WTC11 (cell line): ENCODE measurements at regions not wholly inside any gene's neighbourhood (a gene's known extent, or its start where the extent isn't known, plus 50 kb on each side); places are given as distances from the start of the nearest gene placed in this dataset.

ENCODE experiments used
- ATAC-seq: fragments of 200-7000 bp; cut with Tn5 transposase; 2 replicates; pipeline ENCODE4 v1.10.0; 2021; ENCODE audit warnings: mild to moderate bottlenecking, moderate library complexity
- CTCF ChIA-PET: fragments of 300-600 bp; sonication (Branson Sonifier 250); formaldehyde crosslinking; loops from one replicate; lab custom pipeline; 2021; ENCODE audit warnings: antibody characterized with exemption; lab: Charles Lee
- POLR2A ChIA-PET: fragments of 350-600 bp; sonication (Branson Sonifier 250); formaldehyde crosslinking; loops from one replicate; lab custom pipeline; 2021; ENCODE audit warnings: antibody characterized with exemption; lab: Charles Lee
- DNase-seq: peaks from one replicate; pipeline ENCODE4 v3.0.0; 2021; ENCODE audit warnings: low spot score
- H3K27ac Mint-ChIP-seq: 2 replicates; pipeline ENCODE4 v1.8.0; 2021; ENCODE audit warnings: mixed read lengths
- H3K27me3 Mint-ChIP-seq: 2 replicates; pipeline ENCODE4 v1.8.0; 2021; ENCODE audit warnings: low read depth, mild to moderate bottlenecking, moderate library complexity, mixed read lengths
- H3K36me3 Mint-ChIP-seq: 2 replicates; pipeline ENCODE4 v1.8.0; 2021; ENCODE audit warnings: mixed read lengths
- H3K4me1 Mint-ChIP-seq: 2 replicates; pipeline ENCODE4 v1.8.0; 2022; ENCODE audit warnings: mixed read lengths
- H3K4me3 Mint-ChIP-seq: 2 replicates; pipeline ENCODE4 v1.8.0; 2021; ENCODE audit warnings: mild to moderate bottlenecking, moderate library complexity, mixed read lengths
- H3K9me3 Mint-ChIP-seq: 2 replicates; pipeline ENCODE4 v1.8.0; 2021; ENCODE audit warnings: mixed read lengths
- CREB1 ChIP-seq: sonication (generic); formaldehyde crosslinking; IDR thresholded peaks from 2 replicates; pipeline ENCODE4 v1.8.0; 2023; ENCODE audit warnings: mild to moderate bottlenecking, missing genetic modification reagents
- ESRRA ChIP-seq: sonication (generic); formaldehyde crosslinking; IDR thresholded peaks from 2 replicates; pipeline ENCODE4 v1.8.1; 2022; ENCODE audit warnings: mild to moderate bottlenecking, missing genetic modification reagents, borderline replicate concordance
- FOXK1 ChIP-seq: sonication (generic); formaldehyde crosslinking; IDR thresholded peaks from 2 replicates; pipeline ENCODE4 v1.8.0; 2022; ENCODE audit warnings: mild to moderate bottlenecking, moderate library complexity, missing genetic modification reagents
- IRF2 ChIP-seq: sonication (generic); formaldehyde crosslinking; IDR thresholded peaks from 2 replicates; pipeline ENCODE4 v1.8.0; 2022; ENCODE audit warnings: low read depth, missing genetic modification reagents, borderline replicate concordance
- MXD4 ChIP-seq: fragments of 250-450 bp; sonication (Bioruptor Pico); IDR thresholded peaks from 2 replicates; pipeline ENCODE4 v1.8.0; 2021; ENCODE audit warnings: mild to moderate bottlenecking, moderate library complexity, borderline replicate concordance
- NFATC4 ChIP-seq: fragments of 250-450 bp; sonication (Bioruptor Pico); IDR thresholded peaks from 2 replicates; pipeline ENCODE4 v1.9.0; 2021; ENCODE audit warnings: mild to moderate bottlenecking
- NFE2L1 ChIP-seq: sonication (generic); formaldehyde crosslinking; IDR thresholded peaks from 2 replicates; pipeline ENCODE4 v1.8.1; 2023; ENCODE audit warnings: missing genetic modification reagents
- NFYB ChIP-seq: sonication (generic); formaldehyde crosslinking; conservative IDR thresholded peaks from 2 replicates; pipeline ENCODE4 v1.8.0; 2022; ENCODE audit warnings: low read depth, missing genetic modification reagents
- TCF7 ChIP-seq: sonication (generic); formaldehyde crosslinking; IDR thresholded peaks from 2 replicates; pipeline ENCODE4 v1.8.0; 2022; ENCODE audit warnings: mild to moderate bottlenecking, low read depth, missing genetic modification reagents, moderate library complexity
- ZNF263 ChIP-seq: sonication (generic); formaldehyde crosslinking; IDR thresholded peaks from 2 replicates; pipeline ENCODE4 v1.8.1; 2022; ENCODE audit warnings: low read depth, mild to moderate bottlenecking, moderate library complexity, missing genetic modification reagents
- TF ChIP-seq, protein P1 (sequence below): sonication (generic); formaldehyde crosslinking; conservative IDR thresholded peaks from 2 replicates; pipeline ENCODE4 v1.8.1; 2022; ENCODE audit warnings: mild to moderate bottlenecking, missing genetic modification reagents
- TF ChIP-seq, protein P2 (sequence below): sonication (generic); formaldehyde crosslinking; IDR thresholded peaks from 2 replicates; pipeline ENCODE4 v1.8.1; 2022; ENCODE audit warnings: low read depth, missing genetic modification reagents, borderline replicate concordance
- TF ChIP-seq, protein P3 (sequence below): fragments of 250-450 bp; sonication (Bioruptor Pico); IDR thresholded peaks from 2 replicates; pipeline ENCODE4 v2.1.2; 2022; ENCODE audit warnings: mild to moderate bottlenecking, moderate library complexity
- TF ChIP-seq, protein P4 (sequence below): sonication (generic); formaldehyde crosslinking; IDR thresholded peaks from 2 replicates; pipeline ENCODE4 v1.8.0; 2022; ENCODE audit warnings: mild to moderate bottlenecking, missing genetic modification reagents
- TF ChIP-seq, protein P5 (sequence below): sonication (generic); formaldehyde crosslinking; IDR thresholded peaks from 2 replicates; pipeline ENCODE4 v1.8.1; 2023; ENCODE audit warnings: mild to moderate bottlenecking, missing genetic modification reagents, borderline replicate concordance
- TF ChIP-seq, protein P6 (sequence below): fragments of 250-450 bp; sonication (Bioruptor Pico); IDR thresholded peaks from 2 replicates; pipeline ENCODE4 v1.9.0; 2021; ENCODE audit warnings: mild to moderate bottlenecking
- TF ChIP-seq, protein P7 (sequence below): sonication (generic); formaldehyde crosslinking; IDR thresholded peaks from 2 replicates; pipeline ENCODE4 v1.8.1; 2023; ENCODE audit warnings: mild to moderate bottlenecking, missing genetic modification reagents

DNA sequence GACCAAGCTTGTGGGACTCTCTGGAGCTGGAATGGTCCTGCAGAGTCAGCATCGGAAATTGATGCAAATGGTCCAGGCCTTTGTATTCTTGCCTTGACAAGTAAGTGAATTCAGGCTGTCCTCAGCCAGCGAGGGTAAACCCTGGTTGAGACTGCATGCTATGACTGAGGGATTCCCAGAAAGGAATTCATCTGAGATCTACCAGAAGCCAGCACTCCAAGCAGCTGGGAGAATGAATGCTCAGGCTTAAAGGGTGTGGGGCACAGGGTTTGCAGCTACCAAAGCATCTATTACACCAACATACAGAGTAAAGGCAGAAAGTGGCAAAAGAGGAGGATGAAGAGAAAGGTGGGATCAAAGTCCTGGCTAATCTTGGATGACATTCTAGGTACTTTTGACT lies 257.0 kb upstream of the LYPLAL1 start (continued):
- TF ChIP-seq, protein P1, sequence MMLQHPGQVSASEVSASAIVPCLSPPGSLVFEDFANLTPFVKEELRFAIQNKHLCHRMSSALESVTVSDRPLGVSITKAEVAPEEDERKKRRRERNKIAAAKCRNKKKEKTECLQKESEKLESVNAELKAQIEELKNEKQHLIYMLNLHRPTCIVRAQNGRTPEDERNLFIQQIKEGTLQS: no peak
- TF ChIP-seq, protein P2, sequence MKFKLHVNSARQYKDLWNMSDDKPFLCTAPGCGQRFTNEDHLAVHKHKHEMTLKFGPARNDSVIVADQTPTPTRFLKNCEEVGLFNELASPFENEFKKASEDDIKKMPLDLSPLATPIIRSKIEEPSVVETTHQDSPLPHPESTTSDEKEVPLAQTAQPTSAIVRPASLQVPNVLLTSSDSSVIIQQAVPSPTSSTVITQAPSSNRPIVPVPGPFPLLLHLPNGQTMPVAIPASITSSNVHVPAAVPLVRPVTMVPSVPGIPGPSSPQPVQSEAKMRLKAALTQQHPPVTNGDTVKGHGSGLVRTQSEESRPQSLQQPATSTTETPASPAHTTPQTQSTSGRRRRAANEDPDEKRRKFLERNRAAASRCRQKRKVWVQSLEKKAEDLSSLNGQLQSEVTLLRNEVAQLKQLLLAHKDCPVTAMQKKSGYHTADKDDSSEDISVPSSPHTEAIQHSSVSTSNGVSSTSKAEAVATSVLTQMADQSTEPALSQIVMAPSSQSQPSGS (CRISPR knock-in tag): no peak
- TF ChIP-seq MXD4 (CRISPR knock-in tag): no peak
- no peak for TF ChIP-seq TCF7 (CRISPR knock-in tag)

DNA sequence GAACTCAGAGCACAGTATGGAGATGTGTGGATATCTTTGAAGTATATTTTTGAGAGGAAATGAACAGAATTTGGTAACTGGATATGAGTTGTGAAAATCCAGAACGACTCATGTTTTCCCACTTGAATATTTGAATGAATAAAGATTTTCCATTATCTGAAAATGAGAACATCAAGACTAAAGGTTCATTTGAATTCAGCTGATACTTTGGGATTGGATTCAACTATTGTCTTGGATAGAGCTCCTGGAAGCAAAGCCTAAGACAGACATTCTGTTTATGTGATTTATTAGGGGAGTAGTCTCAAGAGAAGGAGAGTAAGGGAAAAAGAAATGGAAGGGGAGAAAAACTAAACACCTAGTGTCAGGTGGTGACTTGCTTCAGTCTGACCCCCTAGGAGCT lies 256.0 kb upstream of the LYPLAL1 start:
- ATAC-seq: no peak
- H3K27ac Mint-ChIP-seq: no peak overlapping the region
- no peaks in the 10 kb centered on the region for H3K9me3 Mint-ChIP-seq
- ChIA-PET CTCF (no interaction called here), POLR2A (no interaction called here)
- no peak overlapping the region for H3K4me3 Mint-ChIP-seq
- H3K4me1 Mint-ChIP-seq: peaks cover 4% of the 10 kb centered on the region; the same call in 1 of the 2 replicates
- no peak for DNase-seq
- H3K36me3 Mint-ChIP-seq: no peaks in the 10 kb centered on the region
- TF ChIP-seq NFATC4 (no peak), ZNF263 (CRISPR knock-in tag) (no peak), TCF7 (CRISPR knock-in tag) (no peak)
- TF ChIP-seq, protein P3, sequence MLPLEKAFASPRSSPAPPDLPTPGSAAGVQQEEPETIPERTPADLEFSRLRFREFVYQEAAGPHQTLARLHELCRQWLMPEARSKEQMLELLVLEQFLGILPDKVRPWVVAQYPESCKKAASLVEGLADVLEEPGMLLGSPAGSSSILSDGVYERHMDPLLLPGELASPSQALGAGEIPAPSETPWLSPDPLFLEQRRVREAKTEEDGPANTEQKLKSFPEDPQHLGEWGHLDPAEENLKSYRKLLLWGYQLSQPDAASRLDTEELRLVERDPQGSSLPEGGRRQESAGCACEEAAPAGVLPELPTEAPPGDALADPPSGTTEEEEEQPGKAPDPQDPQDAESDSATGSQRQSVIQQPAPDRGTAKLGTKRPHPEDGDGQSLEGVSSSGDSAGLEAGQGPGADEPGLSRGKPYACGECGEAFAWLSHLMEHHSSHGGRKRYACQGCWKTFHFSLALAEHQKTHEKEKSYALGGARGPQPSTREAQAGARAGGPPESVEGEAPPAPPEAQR (CRISPR knock-in tag): no peak
- no peaks in the 10 kb centered on the region for H3K27me3 Mint-ChIP-seq

DNA sequence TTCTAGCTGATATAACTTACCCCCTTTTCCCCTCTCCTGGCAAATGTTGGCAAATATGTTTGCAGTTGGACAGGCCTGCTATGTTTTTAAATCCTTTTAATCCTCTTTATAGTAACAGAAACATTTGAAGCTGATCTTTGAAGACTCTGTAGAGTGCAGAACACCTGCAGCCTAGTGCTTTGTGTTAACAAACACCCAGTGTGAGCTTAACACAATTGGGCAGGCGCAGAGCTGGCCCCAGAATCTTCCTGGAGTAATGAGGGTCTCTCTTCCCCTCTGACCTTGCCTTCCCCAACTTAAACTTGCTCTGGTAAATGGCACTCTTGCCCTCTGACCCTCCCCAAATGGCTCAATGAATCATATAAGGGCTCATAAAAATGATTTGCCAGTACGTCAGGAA lies 247.9 kb upstream of the LYPLAL1 start:
- DNase-seq: no peak
- POLR2A ChIA-PET: no interaction called here
- no peak overlapping the region for H3K27ac Mint-ChIP-seq
- H3K4me3 Mint-ChIP-seq: no peak overlapping the region
- peaks cover 10% of the 10 kb centered on the region for H3K4me1 Mint-ChIP-seq
- no peaks in the 10 kb centered on the region for H3K36me3 Mint-ChIP-seq
- H3K9me3 Mint-ChIP-seq: no peaks in the 10 kb centered on the region
- H3K27me3 Mint-ChIP-seq: no peaks in the 10 kb centered on the region
- CTCF ChIA-PET: interaction anchor here (1.1 kb wide), 1 partner anchor 460 kb away, joined by 3 read pairs; no protein-coding TSS in a partner anchor
- ATAC-seq: peak; percentile 52; the same call in 1 of the 2 replicates
- TF ChIP-seq, protein P4, sequence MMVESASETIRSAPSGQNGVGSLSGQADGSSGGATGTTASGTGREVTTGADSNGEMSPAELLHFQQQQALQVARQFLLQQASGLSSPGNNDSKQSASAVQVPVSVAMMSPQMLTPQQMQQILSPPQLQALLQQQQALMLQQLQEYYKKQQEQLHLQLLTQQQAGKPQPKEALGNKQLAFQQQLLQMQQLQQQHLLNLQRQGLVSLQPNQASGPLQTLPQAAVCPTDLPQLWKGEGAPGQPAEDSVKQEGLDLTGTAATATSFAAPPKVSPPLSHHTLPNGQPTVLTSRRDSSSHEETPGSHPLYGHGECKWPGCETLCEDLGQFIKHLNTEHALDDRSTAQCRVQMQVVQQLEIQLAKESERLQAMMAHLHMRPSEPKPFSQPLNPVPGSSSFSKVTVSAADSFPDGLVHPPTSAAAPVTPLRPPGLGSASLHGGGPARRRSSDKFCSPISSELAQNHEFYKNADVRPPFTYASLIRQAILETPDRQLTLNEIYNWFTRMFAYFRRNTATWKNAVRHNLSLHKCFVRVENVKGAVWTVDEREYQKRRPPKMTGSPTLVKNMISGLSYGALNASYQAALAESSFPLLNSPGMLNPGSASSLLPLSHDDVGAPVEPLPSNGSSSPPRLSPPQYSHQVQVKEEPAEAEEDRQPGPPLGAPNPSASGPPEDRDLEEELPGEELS (CRISPR knock-in tag): no peak
- TF ChIP-seq NFYB (CRISPR knock-in tag) (no peak), NFE2L1 (CRISPR knock-in tag) (no peak), CREB1 (no peak), FOXK1 (no peak), ESRRA (CRISPR knock-in tag) (no peak), MXD4 (CRISPR knock-in tag) (no peak), IRF2 (CRISPR knock-in tag) (no peak)
- TF ChIP-seq, protein P5, sequence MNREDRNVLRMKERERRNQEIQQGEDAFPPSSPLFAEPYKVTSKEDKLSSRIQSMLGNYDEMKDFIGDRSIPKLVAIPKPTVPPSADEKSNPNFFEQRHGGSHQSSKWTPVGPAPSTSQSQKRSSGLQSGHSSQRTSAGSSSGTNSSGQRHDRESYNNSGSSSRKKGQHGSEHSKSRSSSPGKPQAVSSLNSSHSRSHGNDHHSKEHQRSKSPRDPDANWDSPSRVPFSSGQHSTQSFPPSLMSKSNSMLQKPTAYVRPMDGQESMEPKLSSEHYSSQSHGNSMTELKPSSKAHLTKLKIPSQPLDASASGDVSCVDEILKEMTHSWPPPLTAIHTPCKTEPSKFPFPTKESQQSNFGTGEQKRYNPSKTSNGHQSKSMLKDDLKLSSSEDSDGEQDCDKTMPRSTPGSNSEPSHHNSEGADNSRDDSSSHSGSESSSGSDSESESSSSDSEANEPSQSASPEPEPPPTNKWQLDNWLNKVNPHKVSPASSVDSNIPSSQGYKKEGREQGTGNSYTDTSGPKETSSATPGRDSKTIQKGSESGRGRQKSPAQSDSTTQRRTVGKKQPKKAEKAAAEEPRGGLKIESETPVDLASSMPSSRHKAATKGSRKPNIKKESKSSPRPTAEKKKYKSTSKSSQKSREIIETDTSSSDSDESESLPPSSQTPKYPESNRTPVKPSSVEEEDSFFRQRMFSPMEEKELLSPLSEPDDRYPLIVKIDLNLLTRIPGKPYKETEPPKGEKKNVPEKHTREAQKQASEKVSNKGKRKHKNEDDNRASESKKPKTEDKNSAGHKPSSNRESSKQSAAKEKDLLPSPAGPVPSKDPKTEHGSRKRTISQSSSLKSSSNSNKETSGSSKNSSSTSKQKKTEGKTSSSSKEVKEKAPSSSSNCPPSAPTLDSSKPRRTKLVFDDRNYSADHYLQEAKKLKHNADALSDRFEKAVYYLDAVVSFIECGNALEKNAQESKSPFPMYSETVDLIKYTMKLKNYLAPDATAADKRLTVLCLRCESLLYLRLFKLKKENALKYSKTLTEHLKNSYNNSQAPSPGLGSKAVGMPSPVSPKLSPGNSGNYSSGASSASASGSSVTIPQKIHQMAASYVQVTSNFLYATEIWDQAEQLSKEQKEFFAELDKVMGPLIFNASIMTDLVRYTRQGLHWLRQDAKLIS (CRISPR knock-in tag): no peak
- TF ChIP-seq, protein P6, sequence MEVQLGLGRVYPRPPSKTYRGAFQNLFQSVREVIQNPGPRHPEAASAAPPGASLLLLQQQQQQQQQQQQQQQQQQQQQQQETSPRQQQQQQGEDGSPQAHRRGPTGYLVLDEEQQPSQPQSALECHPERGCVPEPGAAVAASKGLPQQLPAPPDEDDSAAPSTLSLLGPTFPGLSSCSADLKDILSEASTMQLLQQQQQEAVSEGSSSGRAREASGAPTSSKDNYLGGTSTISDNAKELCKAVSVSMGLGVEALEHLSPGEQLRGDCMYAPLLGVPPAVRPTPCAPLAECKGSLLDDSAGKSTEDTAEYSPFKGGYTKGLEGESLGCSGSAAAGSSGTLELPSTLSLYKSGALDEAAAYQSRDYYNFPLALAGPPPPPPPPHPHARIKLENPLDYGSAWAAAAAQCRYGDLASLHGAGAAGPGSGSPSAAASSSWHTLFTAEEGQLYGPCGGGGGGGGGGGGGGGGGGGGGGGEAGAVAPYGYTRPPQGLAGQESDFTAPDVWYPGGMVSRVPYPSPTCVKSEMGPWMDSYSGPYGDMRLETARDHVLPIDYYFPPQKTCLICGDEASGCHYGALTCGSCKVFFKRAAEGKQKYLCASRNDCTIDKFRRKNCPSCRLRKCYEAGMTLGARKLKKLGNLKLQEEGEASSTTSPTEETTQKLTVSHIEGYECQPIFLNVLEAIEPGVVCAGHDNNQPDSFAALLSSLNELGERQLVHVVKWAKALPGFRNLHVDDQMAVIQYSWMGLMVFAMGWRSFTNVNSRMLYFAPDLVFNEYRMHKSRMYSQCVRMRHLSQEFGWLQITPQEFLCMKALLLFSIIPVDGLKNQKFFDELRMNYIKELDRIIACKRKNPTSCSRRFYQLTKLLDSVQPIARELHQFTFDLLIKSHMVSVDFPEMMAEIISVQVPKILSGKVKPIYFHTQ: no peak
- TF ChIP-seq, protein P7, sequence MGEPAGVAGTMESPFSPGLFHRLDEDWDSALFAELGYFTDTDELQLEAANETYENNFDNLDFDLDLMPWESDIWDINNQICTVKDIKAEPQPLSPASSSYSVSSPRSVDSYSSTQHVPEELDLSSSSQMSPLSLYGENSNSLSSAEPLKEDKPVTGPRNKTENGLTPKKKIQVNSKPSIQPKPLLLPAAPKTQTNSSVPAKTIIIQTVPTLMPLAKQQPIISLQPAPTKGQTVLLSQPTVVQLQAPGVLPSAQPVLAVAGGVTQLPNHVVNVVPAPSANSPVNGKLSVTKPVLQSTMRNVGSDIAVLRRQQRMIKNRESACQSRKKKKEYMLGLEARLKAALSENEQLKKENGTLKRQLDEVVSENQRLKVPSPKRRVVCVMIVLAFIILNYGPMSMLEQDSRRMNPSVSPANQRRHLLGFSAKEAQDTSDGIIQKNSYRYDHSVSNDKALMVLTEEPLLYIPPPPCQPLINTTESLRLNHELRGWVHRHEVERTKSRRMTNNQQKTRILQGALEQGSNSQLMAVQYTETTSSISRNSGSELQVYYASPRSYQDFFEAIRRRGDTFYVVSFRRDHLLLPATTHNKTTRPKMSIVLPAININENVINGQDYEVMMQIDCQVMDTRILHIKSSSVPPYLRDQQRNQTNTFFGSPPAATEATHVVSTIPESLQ (CRISPR knock-in tag): no peak
- TF ChIP-seq, protein P1: no peak
